Stimulated activated CD8-positive, alpha-beta memory T cell treated with anti-CD3 and anti-CD28 coated beads, Interleukin-4, amount 100 ng/mL, for 4 hours (primary cell): ENCODE measurements at regions not wholly inside any gene's neighbourhood (a gene's known extent, or its start where the extent isn't known, plus 50 kb on each side); places are given as distances from the start of the nearest gene placed in this dataset.
"Not testable (repeated sequence)": the region's sequence is repeated elsewhere in the genome, so short reads cannot be mapped to it uniquely, and the experiment has no call there.

Experiments used
- DNase-seq, 2 donors: peaks; one replicate each; pipeline ENCODE4 v3.0.0-alpha.2; 2020; ENCODE audit warnings: low read depth in 2 of 2, low spot score in 1 of 2

DNA sequence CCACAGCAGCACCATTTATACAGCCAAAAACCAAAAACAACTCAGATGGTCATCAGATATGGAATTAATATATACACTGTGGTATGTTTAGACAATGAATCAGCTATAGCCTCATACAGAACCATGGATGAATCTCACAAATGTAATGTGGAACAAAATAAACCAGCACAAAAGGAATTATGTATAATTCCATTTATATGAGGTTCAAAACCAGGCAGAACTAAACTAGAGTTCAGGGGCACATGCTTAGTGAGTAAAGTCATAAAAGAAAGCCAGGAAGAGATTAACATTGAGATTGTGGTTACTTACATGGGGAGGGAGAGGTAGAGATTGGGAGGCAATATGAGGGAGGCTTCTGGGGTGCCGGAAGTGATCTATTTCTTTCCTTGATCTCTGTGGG, 231.1 kb downstream of the COPRS start:
- DNase-seq = no peak

GRCh38 chr17:31623990-31624389, 232.5 kb downstream of the RAB11FIP4 start:
- no peak for DNase-seq

DNA sequence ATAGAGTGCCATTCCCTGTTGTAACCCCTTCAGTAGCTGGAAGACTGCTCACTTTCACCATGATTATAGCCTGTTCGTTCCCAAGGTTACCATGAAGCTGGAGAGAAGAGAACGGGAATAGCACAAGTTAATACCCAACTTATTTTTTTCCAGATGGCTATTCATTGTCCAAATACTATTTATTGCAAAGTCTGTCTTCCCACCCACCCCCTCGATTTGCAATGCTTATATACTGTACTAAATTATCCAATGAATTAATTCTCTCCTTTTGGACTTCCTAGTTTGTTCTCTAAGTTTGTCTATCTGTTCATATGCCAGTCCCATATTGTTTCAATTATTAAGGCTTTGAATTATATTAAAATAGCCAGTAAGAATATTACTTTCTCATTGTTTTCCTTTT, 231.0 kb downstream of the RAB11FIP4 start:
- DNase-seq = no peak

DNA sequence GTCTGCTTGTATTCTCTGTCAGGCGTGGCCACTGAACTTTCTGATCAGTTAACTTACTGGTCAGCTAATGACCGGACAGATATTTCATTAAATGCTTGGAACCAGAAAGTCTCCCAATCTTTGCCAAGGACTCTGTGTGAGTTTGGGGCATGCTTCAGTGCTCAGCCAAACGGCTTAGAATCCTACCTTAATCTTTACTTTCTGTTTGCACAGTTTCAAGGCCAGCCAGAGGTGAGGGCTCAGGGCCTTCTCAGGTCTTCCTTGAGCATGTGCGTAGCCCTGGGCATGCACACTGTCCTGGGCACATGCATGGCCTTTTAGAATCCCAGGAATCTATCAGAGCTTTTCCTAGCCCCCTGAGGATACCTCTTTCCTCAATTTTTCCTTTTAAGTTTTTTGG, 230.1 kb downstream of the RAB11FIP4 start:
- DNase-seq = no peak

GRCh38 chr17:31611053-31611452, 219.6 kb downstream of the RAB11FIP4 start:
- not testable (repeated sequence) for DNase-seq

GRCh38 chr17:31609996-31610910, 218.8 kb downstream of the RAB11FIP4 start:
- DNase-seq = no peak

- no peak for DNase-seq
These were observed 217.9 kb downstream of the RAB11FIP4 start for GRCh38 chr17:31609331-31609730.

GRCh38 chr17:31608659-31609254, 217.3 kb downstream of the RAB11FIP4 start:
- DNase-seq = no peak

DNA sequence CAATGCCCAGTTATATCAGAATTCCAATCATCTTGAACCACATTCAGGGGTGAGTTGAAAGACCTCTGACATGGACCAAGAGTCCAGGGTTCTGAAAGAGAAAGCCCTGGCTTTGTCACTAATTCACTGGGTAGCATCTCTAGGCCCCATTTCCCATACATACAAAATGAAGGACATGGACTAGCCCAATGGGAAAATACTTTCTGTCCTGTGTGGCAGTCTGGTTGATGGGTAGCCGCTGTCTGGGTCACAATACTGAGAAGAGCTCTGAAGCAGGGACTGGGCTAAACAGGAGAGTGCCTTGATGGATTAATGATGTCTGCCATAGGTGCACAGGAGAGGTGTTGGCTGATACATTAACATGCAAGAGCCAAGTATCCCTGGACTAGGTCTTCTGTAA, 214.3 kb downstream of the RAB11FIP4 start:
- no peak for DNase-seq

DNA sequence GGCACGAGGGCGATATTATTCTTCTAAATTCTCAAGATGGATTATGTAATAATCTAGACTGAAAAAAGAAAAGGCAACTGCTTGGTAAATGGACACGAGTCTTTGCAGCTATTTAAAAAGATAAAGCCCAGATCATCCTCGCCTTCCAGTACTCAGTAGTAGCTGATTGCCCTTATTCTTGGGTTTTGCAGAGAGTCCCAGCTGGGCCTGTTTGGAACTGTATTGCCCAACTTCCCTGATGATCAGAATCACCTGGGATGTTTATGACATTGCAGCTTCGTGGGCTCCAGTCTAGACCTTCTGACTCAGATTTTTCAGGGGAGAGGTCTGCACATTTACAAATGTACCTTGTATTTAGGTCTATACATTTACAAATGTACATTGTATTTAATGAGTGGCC, 213.5 kb downstream of the RAB11FIP4 start:
- no peak for DNase-seq

DNA sequence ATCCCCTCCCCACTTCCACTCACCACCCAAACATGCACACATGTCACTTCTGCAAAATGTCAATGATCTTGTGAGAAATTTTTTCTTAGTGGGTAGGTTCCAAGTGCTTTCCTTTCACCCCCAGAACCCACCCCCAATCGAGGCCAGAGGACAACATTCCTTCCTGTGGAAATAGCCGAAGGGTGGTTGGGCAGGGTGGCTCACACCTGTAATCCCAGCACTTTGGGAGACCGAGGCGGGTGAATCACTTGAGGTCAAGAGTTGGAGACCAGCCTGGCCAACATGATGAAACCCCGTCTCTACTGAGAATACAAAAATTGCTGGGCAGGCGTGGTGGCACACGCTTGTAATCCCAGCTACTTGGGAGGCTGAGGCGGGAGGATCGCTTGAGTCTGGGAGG, 208.7 kb downstream of the RAB11FIP4 start:
- not testable (repeated sequence) for DNase-seq

- DNase-seq = no peak
These were observed 207.6 kb downstream of the RAB11FIP4 start for GRCh38 chr17:31598921-31599571.

- no peak for DNase-seq
These were observed 206.9 kb downstream of the RAB11FIP4 start for GRCh38 chr17:31598399-31598782.

DNA sequence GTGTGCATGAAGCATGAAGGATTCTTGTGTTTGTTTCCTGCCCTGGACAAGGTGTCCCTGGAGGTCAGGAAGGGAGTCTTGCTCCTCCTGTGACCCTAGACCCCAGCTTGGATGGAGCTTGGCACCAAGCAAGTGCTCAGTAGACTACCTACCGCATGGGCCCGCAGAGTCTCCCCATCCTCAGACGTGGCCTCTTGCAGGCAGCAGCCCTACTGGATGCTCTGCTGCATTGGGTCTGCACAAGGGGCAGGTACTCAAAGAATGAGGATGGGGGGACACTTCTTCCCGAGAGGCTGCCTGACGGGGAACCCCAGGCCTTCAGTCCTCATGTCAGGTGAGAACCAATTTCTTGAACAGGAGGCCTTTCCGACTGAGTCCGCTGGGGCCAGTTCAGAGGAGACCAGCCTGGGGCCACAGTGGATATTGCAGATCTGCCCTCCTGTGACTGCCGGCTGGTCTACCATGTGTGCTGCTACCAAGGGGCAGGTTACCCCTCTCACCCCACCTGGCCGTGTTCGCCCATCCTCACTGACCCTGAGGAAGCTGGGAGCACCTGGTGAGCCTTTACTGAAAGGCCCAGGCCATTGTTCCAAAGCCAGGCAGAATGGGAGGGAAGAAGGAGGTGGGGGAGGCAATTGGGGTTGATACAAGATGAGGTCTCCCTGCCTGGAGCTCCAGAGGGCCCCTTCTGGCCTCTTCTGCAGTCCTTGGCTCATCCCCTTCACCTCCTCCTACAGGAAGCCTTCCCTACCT, 206.3 kb downstream of the RAB11FIP4 start:
- no peak for DNase-seq

- no peak for DNase-seq
These were observed 205.2 kb downstream of the RAB11FIP4 start for GRCh38 chr17:31596382-31597323.

DNA sequence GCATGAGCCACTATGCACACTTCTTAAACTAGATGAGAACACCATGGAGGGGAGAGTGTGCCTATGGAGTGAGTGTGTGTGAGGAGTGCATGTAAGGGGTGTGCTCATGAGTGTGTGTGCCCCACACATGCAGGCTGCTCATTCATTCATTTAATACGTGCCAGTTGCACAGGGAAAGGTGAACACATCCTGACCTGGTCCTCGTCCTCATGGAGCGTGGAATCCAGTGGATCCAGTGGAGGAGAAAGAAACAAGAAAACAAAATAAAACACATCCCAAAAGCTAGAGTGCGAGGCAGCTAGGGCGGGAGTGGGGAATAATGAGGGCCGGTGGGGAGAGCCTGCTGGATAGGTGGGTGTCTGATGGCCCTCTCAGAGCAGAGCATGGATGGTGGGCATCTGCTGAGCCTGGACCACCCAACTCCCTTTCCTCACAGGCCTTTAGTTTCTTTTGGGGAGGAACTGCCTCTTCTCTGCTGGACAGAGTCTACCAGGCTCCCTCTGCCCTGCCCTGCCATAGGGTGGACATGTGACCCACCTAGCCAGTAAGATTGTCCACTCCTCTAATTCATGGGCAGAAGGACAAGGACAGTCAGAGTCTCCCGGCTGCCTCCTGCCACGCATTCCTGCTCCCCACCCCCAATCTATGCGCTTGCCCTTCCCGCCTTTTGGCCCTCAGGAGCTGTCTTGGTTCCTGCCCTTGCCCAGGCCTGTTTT, 204.3 kb downstream of the RAB11FIP4 start:
- DNase-seq = no peak

DNA sequence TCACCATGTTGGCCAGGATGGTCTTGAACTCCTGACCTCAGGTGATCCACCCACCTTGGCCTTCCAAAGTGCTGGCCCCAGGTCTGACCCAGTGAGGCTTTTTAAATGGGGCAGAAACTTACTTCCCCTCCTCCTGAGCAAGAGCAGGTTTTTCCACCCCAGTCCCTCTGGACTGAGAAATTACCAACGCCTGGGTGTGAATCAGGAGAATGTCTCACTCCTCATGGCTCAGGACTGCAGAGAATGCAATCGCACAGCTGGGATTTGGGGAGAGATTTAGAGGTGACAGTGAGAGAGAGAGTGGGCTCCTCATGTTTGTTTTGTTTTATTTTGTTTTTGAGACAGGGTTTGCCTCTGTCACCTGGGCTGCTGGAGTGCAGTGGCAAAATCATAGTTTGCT, 203.6 kb downstream of the RAB11FIP4 start:
- no peak for DNase-seq

DNA sequence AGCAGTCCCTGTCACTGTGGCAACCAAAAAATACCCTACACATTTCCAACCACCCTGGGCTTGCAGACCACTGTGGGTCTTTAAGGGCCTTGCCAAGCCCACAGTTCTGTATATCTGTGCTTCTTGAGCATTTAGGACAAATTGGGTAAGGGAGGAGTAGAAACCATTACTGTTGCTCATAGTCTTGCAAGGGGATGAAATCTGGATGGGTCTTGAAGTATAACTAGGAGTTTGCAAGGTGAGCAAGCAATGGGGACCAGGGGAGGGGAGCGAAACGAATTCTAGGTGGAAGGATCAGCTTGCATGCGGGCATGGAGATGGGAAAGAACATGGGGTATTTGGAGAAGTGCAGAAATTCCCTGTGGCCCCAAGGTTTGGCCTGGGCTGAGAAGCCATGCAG, 202.9 kb downstream of the RAB11FIP4 start:
- DNase-seq = no peak

DNA sequence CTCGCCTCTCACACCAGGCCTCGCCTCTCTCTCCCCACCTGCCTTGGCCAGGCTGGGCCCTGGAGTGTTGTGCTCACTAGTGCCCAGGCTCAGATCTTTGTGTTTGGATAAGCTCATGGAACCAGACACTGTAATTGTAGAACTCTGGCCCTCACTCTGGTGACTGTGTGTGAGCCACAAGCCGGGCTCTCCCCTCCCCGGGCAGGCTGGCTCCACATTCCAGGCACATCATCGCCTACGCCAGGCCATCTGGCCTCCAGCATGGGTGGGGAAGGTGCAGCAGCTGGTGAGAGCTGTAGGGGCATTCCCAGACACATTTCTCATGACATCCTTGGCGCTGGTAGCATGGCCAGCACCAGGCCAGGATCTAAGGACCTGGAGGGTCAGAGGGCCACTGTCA, 202.3 kb downstream of the RAB11FIP4 start:
- no peak for DNase-seq

DNA sequence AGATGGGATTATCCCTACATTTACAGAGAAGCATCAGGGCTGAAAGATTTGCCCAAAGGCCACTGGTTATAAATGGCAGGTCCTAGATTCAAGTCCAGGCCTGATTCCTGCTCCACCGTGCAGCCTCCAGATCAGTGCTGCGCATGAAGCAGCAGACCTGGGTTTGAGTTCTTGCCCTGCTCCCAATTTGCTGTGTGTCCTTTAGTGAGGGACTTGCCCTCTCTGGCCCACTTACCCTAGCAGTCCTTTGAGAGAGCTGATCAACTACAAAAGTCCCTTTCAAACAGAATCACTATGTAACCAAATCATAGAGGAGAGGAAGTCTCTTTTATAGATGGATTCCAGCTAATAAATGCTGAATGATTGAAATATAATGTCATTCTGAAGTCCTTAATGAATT, 200.4 kb downstream of the RAB11FIP4 start:
- no peak for DNase-seq
